ENCODE measurements at regions not wholly inside any gene's neighbourhood (a gene's known extent, or its start where the extent isn't known, plus 50 kb on each side); places are given as distances from the start of the nearest gene placed in this dataset. TPM values are rescaled to one million over a fixed set of nuclear protein-coding genes. Genes with fewer than 3 reads are reported as not detected.

DNA sequence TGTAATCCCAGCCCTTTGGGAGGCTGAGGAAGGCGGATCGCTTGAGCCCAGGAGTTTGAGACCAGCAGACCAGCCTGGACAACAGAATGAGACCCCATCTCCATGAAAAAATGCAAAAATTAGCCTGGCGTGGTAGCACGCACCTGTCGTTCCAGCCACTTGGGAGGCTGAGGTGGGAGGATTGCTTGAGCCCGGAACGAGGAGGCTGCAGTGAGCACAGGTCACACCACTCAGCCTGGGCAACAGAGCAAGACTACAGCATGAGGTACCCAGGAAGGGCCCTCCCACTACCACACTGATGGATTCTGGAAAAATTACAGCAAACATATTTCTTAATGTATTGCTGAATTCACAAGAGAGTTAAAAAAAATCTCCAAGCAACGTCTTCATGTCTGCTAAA, 56.3 kb upstream of the HPCAL1 start:
- peak; percentile 0 for DNase-seq
- no peak for ATAC-seq
- intact Hi-C loops (cut with micrococcal nuclease), result no loop called here

GRCh38 chr2:10246831-10247230, 55.9 kb upstream of the HPCAL1 start:
- DNase-seq, result no peak
- no peak for ATAC-seq
- intact Hi-C loops (cut with micrococcal nuclease), result no loop called here

GRCh38 chr2:10249798-10250197, 52.9 kb upstream of the HPCAL1 start:
- intact Hi-C loops (cut with micrococcal nuclease), result no loop called here
- ATAC-seq (no peak), DNase-seq (no peak)

DNA sequence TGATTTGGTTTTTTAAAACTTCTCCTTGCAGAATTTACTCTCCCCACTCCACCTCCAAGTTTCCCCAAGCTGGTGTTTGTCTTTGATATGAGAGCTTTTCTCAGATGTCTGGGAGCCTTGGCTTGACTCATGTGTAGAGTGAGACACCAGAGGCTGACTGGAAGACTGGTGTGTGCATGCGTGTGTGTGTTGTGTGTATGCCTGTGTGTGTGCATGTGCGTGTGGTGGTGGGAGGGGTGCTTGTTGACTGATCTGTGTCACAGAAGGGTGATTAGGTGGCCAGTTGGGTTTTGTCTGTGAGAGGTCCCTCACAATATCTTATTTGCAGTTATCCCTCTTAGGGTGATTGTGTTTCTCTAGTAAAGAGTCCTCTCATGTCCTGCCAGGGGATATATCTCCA, 50.5 kb upstream of the HPCAL1 start:
- intact Hi-C loops (cut with micrococcal nuclease), result no loop called here
- DNase-seq (peak; percentile 6), ATAC-seq (no peak)

GRCh38 chr2:10252661-10253060, 50.0 kb upstream of the HPCAL1 start:
- DNase-seq (peak; percentile 17), ATAC-seq (no peak)
- intact Hi-C loops (cut with micrococcal nuclease), result no loop called here

Small RNA genes in the stretch of these regions (microRNA-seq; reads per million reads assigned to microRNA genes)
- not detected for gene MIR4261 (ENCODE audit: borderline number of aligned reads)
